ENCODE measurements at regions not wholly inside any gene's neighbourhood (a gene's known extent, or its start where the extent isn't known, plus 50 kb on each side); places are given as distances from the start of the nearest gene placed in this dataset.
A peak's percentile ranks its signal among the peaks of the same experiment; 100 is the strongest.
"Not testable (repeated sequence)": the region's sequence is repeated elsewhere in the genome, so short reads cannot be mapped to it uniquely, and the experiment has no call there.

GRCh38 chr3:152638707-152639450, 196.1 kb upstream of the P2RY1 start:
- H3K36me3 ChIP-seq (ENCODE audit: control insufficient read depth, insufficient read depth, low read length) = no peaks in the 10 kb centered on the region
- H3K4me3 ChIP-seq (ENCODE audit: low read length) = no peak overlapping the region
- peaks cover 8% of the 10 kb centered on the region for H3K4me1 ChIP-seq (ENCODE audit: control insufficient read depth, insufficient read depth, low read length)
- H3K27me3 ChIP-seq (ENCODE audit: control insufficient read depth, insufficient read depth, low read length) = no peaks in the 10 kb centered on the region
- 88% methylated on average over 2 of the region's 8 CpGs for WGBS (ENCODE audit: insufficient coverage, low lambda C conversion rate)
- H3K9me3 ChIP-seq (ENCODE audit: control insufficient read depth, low read depth, low read length) = no peaks in the 10 kb centered on the region
- no peak overlapping the region for H3K27ac ChIP-seq (ENCODE audit: low read length)
- no peak for DNase-seq

GRCh38 chr3:152641198-152641597, 193.7 kb upstream of the P2RY1 start:
- WGBS (ENCODE audit: insufficient coverage, low lambda C conversion rate) = no CpG with 5 or more reads among the region's 1 CpG
- DNase-seq = no peak
- Histone ChIP-seq H3K4me3 (ENCODE audit: low read length) (no peak overlapping the region), H3K4me1 (ENCODE audit: control insufficient read depth, insufficient read depth, low read length) (no peaks in the 10 kb centered on the region), H3K9me3 (ENCODE audit: control insufficient read depth, low read depth, low read length) (no peaks in the 10 kb centered on the region), H3K27me3 (ENCODE audit: control insufficient read depth, insufficient read depth, low read length) (no peaks in the 10 kb centered on the region), H3K27ac (ENCODE audit: low read length) (no peak overlapping the region), H3K36me3 (ENCODE audit: control insufficient read depth, insufficient read depth, low read length) (no peaks in the 10 kb centered on the region)

- Histone ChIP-seq H3K4me3 (ENCODE audit: low read length) (no peak overlapping the region), H3K4me1 (ENCODE audit: control insufficient read depth, insufficient read depth, low read length) (no peaks in the 10 kb centered on the region), H3K36me3 (ENCODE audit: control insufficient read depth, insufficient read depth, low read length) (no peaks in the 10 kb centered on the region), H3K27me3 (ENCODE audit: control insufficient read depth, insufficient read depth, low read length) (no peaks in the 10 kb centered on the region), H3K27ac (ENCODE audit: low read length) (no peak overlapping the region), H3K9me3 (ENCODE audit: control insufficient read depth, low read depth, low read length) (no peaks in the 10 kb centered on the region)
- WGBS (ENCODE audit: insufficient coverage, low lambda C conversion rate) = 92% methylated on average over 2 of the region's 2 CpGs
- DNase-seq = no peak
Measured at GRCh38 chr3:152642658-152643057, 192.3 kb upstream of the P2RY1 start.

- Histone ChIP-seq H3K4me3 (ENCODE audit: low read length) (no peak overlapping the region), H3K27me3 (ENCODE audit: control insufficient read depth, insufficient read depth, low read length) (no peaks in the 10 kb centered on the region), H3K4me1 (ENCODE audit: control insufficient read depth, insufficient read depth, low read length) (no peaks in the 10 kb centered on the region), H3K9me3 (ENCODE audit: control insufficient read depth, low read depth, low read length) (no peaks in the 10 kb centered on the region), H3K27ac (ENCODE audit: low read length) (no peak overlapping the region), H3K36me3 (ENCODE audit: control insufficient read depth, insufficient read depth, low read length) (no peaks in the 10 kb centered on the region)
- DNase-seq = no peak
Measured at GRCh38 chr3:152644478-152644877, 190.5 kb upstream of the P2RY1 start.

- H3K36me3 ChIP-seq (ENCODE audit: control insufficient read depth, insufficient read depth, low read length) = no peaks in the 10 kb centered on the region
- no peak overlapping the region for H3K4me3 ChIP-seq (ENCODE audit: low read length)
- H3K27ac ChIP-seq (ENCODE audit: low read length) = no peak overlapping the region
- WGBS (ENCODE audit: insufficient coverage, low lambda C conversion rate) = 83% methylated on average over 3 of the region's 4 CpGs
- DNase-seq = no peak
- peaks cover 11% of the 10 kb centered on the region for H3K4me1 ChIP-seq (ENCODE audit: control insufficient read depth, insufficient read depth, low read length)
- H3K9me3 ChIP-seq (ENCODE audit: control insufficient read depth, low read depth, low read length) = no peaks in the 10 kb centered on the region
- no peaks in the 10 kb centered on the region for H3K27me3 ChIP-seq (ENCODE audit: control insufficient read depth, insufficient read depth, low read length)
Measured at GRCh38 chr3:152646004-152646403, 188.9 kb upstream of the P2RY1 start.

GRCh38 chr3:152650177-152650576, 184.8 kb upstream of the P2RY1 start:
- H3K4me3 ChIP-seq (ENCODE audit: low read length) = no peak overlapping the region
- 20% methylated on average over 1 of the region's 4 CpGs for WGBS (ENCODE audit: insufficient coverage, low lambda C conversion rate)
- peak in 1 of 2 donors; percentile 40 for DNase-seq
- H3K27ac ChIP-seq (ENCODE audit: low read length) = no peak overlapping the region
- no peaks in the 10 kb centered on the region for H3K36me3 ChIP-seq (ENCODE audit: control insufficient read depth, insufficient read depth, low read length)
- H3K27me3 ChIP-seq (ENCODE audit: control insufficient read depth, insufficient read depth, low read length) = no peaks in the 10 kb centered on the region
- H3K4me1 ChIP-seq (ENCODE audit: control insufficient read depth, insufficient read depth, low read length) = peaks cover 14% of the 10 kb centered on the region
- H3K9me3 ChIP-seq (ENCODE audit: control insufficient read depth, low read depth, low read length) = no peaks in the 10 kb centered on the region

GRCh38 chr3:152650923-152651322, 184.0 kb upstream of the P2RY1 start:
- H3K27ac ChIP-seq (ENCODE audit: low read length); H3K9me3 ChIP-seq (ENCODE audit: control insufficient read depth, low read depth, low read length); H3K36me3 ChIP-seq (ENCODE audit: control insufficient read depth, insufficient read depth, low read length); H3K27me3 ChIP-seq (ENCODE audit: control insufficient read depth, insufficient read depth, low read length); H3K4me3 ChIP-seq (ENCODE audit: low read length): not testable (repeated sequence)
- peak in 1 of 2 donors; percentile 46 for DNase-seq
- WGBS (ENCODE audit: insufficient coverage, low lambda C conversion rate) = no CpG with 5 or more reads among the region's 4 CpGs
- peaks cover 14% of the 10 kb centered on the region for H3K4me1 ChIP-seq (ENCODE audit: control insufficient read depth, insufficient read depth, low read length)

GRCh38 chr3:152656214-152656971, 178.5 kb upstream of the P2RY1 start:
- Histone ChIP-seq H3K36me3 (ENCODE audit: control insufficient read depth, insufficient read depth, low read length) (no peaks in the 10 kb centered on the region), H3K9me3 (ENCODE audit: control insufficient read depth, low read depth, low read length) (no peaks in the 10 kb centered on the region), H3K27ac (ENCODE audit: low read length) (no peak overlapping the region), H3K4me3 (ENCODE audit: low read length) (no peak overlapping the region), H3K4me1 (ENCODE audit: control insufficient read depth, insufficient read depth, low read length) (peaks cover 3% of the 10 kb centered on the region), H3K27me3 (ENCODE audit: control insufficient read depth, insufficient read depth, low read length) (no peaks in the 10 kb centered on the region)
- 86% methylated on average over 2 of the region's 10 CpGs for WGBS (ENCODE audit: insufficient coverage, low lambda C conversion rate)
- DNase-seq = no peak

- H3K9me3 ChIP-seq (ENCODE audit: control insufficient read depth, low read depth, low read length) = no peaks in the 10 kb centered on the region
- no peaks in the 10 kb centered on the region for H3K27me3 ChIP-seq (ENCODE audit: control insufficient read depth, insufficient read depth, low read length)
- H3K36me3 ChIP-seq (ENCODE audit: control insufficient read depth, insufficient read depth, low read length) = no peaks in the 10 kb centered on the region
- no peak overlapping the region for H3K4me3 ChIP-seq (ENCODE audit: low read length)
- no peak for DNase-seq
- no peaks in the 10 kb centered on the region for H3K4me1 ChIP-seq (ENCODE audit: control insufficient read depth, insufficient read depth, low read length)
- H3K27ac ChIP-seq (ENCODE audit: low read length) = no peak overlapping the region
Measured at GRCh38 chr3:152656972-152657355, 178.0 kb upstream of the P2RY1 start.

GRCh38 chr3:152658977-152659720, 175.8 kb upstream of the P2RY1 start:
- WGBS (ENCODE audit: insufficient coverage, low lambda C conversion rate) = 92% methylated on average over 2 of the region's 5 CpGs
- Histone ChIP-seq H3K4me1 (ENCODE audit: control insufficient read depth, insufficient read depth, low read length) (no peaks in the 10 kb centered on the region), H3K9me3 (ENCODE audit: control insufficient read depth, low read depth, low read length) (peaks cover 3% of the 10 kb centered on the region), H3K27ac (ENCODE audit: low read length) (no peak overlapping the region), H3K4me3 (ENCODE audit: low read length) (no peak overlapping the region), H3K36me3 (ENCODE audit: control insufficient read depth, insufficient read depth, low read length) (no peaks in the 10 kb centered on the region), H3K27me3 (ENCODE audit: control insufficient read depth, insufficient read depth, low read length) (no peaks in the 10 kb centered on the region)
- DNase-seq = no peak
